OCI-LY7 (cell line): ENCODE measurements at regions not wholly inside any gene's neighbourhood (a gene's known extent, or its start where the extent isn't known, plus 50 kb on each side); places are given as distances from the start of the nearest gene placed in this dataset.

Experiments
- BruUV-seq: library from RNA; stranded (reverse); fragments of 400-500 nt; replicated peaks from 2 replicates; lab custom pipeline; 2021; lab: Mats Ljungman, UMichigan
- CTCF ChIA-PET: fragments of 300-600 bp; sonication (Branson Sonifier 250); formaldehyde crosslinking; loops from one replicate; lab custom pipeline; 2022; ENCODE audit warnings: antibody characterized with exemption; ENCODE audit not compliant: unreplicated experiment; lab: Charles Lee
- POLR2A ChIA-PET: fragments of 300-600 bp; sonication (Branson Sonifier 250); formaldehyde crosslinking; loops from one replicate; lab custom pipeline; 2022; ENCODE audit warnings: antibody characterized with exemption; lab: Charles Lee
- DNase-seq: peaks from one replicate; pipeline ENCODE4 v3.0.0-alpha.2; 2015; ENCODE audit warnings: low spot score
- H2AFZ ChIP-seq: fragments of 200-600 bp; sonication (generic), shearing (Covaris generic); 2 replicates; pipeline ENCODE4 v1.6.1; 2014; ENCODE audit warnings: mild to moderate bottlenecking, antibody characterized with exemption, low read length, moderate library complexity
- H3K27ac ChIP-seq: fragments of 200-600 bp; sonication (generic); 2 replicates; pipeline ENCODE4 v1.5.1; 2014; ENCODE audit warnings: mixed run types, low read depth, mild to moderate bottlenecking, moderate library complexity, low read length, inconsistent platforms; ENCODE audit not compliant: poor library complexity, severe bottlenecking
- H3K36me3 ChIP-seq: fragments of 200-600 bp; sonication (generic); 2 replicates; pipeline ENCODE4 v1.6.1; 2014; ENCODE audit warnings: mild to moderate bottlenecking, antibody characterized with exemption, low read length, moderate library complexity, mixed read lengths; ENCODE audit not compliant: insufficient read depth
- H3K4me1 ChIP-seq: fragments of 200-600 bp; sonication (generic); 2 replicates; pipeline ENCODE4 v1.5.1; 2014; ENCODE audit warnings: mild to moderate bottlenecking, low read length; ENCODE audit not compliant: insufficient read depth, poor library complexity, severe bottlenecking
- H3K4me2 ChIP-seq: fragments of 200-600 bp; sonication (generic); 2 replicates; pipeline ENCODE4 v1.6.1; 2014; ENCODE audit warnings: mild to moderate bottlenecking, low read length
- H3K4me3 ChIP-seq: fragments of 200-600 bp; sonication (generic); 2 replicates; pipeline ENCODE4 v1.5.1; 2014; ENCODE audit warnings: mild to moderate bottlenecking, low read depth, low read length; ENCODE audit not compliant: poor library complexity, severe bottlenecking
- H3K79me2 ChIP-seq: fragments of 200-600 bp; sonication (generic); 2 replicates; pipeline ENCODE4 v1.6.1; 2016; ENCODE audit warnings: low read depth, mild to moderate bottlenecking, low read length, moderate library complexity, mixed read lengths; ENCODE audit not compliant: insufficient read depth
- H3K9me2 ChIP-seq: fragments of 200-600 bp; sonication (generic); 2 replicates; pipeline ENCODE4 v1.6.1; 2016; ENCODE audit warnings: mild to moderate bottlenecking, low read length, mixed read lengths; ENCODE audit not compliant: insufficient read depth
- H3K9me3 ChIP-seq: fragments of 200-600 bp; sonication (generic); 2 replicates; pipeline ENCODE4 v1.6.1; 2014; ENCODE audit warnings: mild to moderate bottlenecking, mixed run types, low read length, mixed read lengths
- H4K20me1 ChIP-seq: fragments of 200-600 bp; sonication (generic); 2 replicates; pipeline ENCODE4 v1.6.1; 2014; ENCODE audit warnings: mild to moderate bottlenecking, antibody characterized with exemption, low read length, moderate library complexity, mixed read lengths; ENCODE audit not compliant: insufficient read depth
- CTCF ChIP-seq: fragments of 200-600 bp; sonication (generic); conservative IDR thresholded peaks from 2 replicates; pipeline ENCODE4 v1.5.1; 2014; ENCODE audit warnings: mild to moderate bottlenecking, antibody characterized with exemption, low read length, moderate library complexity, mixed read lengths
- EZH2phosphoT487 ChIP-seq: fragments of 200-600 bp; sonication (generic); IDR thresholded peaks from 2 replicates; pipeline ENCODE4 v1.6.1; 2018; ENCODE audit warnings: low read depth, borderline replicate concordance, mild to moderate bottlenecking, mixed run types, antibody characterized with exemption, low read length, moderate library complexity, mixed read lengths
- intact Hi-C: fragments of 100-400 bp; cut with micrococcal nuclease; formaldehyde crosslinking; loops from one replicate; pipeline ENCODE4 v1.10.0; 2022; ENCODE audit not compliant: unreplicated experiment

- H2AFZ ChIP-seq, result no peak overlapping the region
- H3K9me3 ChIP-seq, result no peaks in the 10 kb centered on the region
- ChIA-PET POLR2A (no interaction called here), CTCF (no interaction called here)
- TF ChIP-seq CTCF, result no peak
- no peak for TF ChIP-seq EZH2phosphoT487
- H4K20me1 ChIP-seq, result no peaks in the 10 kb centered on the region
- no peaks in the 10 kb centered on the region for H3K36me3 ChIP-seq
- H3K9me2 ChIP-seq, result no peaks in the 10 kb centered on the region
- no TSS peak for BruUV-seq
- no peaks in the 10 kb centered on the region for H3K79me2 ChIP-seq
- H3K4me2 ChIP-seq, result no peak overlapping the region
- no peaks in the 10 kb centered on the region for H3K4me1 ChIP-seq
- no peak for DNase-seq
- intact Hi-C loops, result no loop called here
- no peak overlapping the region for H3K27ac ChIP-seq
- no peak overlapping the region for H3K4me3 ChIP-seq
Observed at GRCh38 chr19:27744926-27745768, 1467.8 kb downstream of the UQCRFS1 start.

GRCh38 chr19:27742041-27742440 lies 1470.9 kb downstream of the UQCRFS1 start:
- no TSS peak for BruUV-seq
- Histone ChIP-seq H2AFZ (no peak overlapping the region), H4K20me1 (no peaks in the 10 kb centered on the region), H3K4me1 (no peaks in the 10 kb centered on the region), H3K36me3 (no peaks in the 10 kb centered on the region), H3K9me2 (no peaks in the 10 kb centered on the region), H3K27ac (no peak overlapping the region), H3K9me3 (no peaks in the 10 kb centered on the region), H3K4me3 (no peak overlapping the region), H3K79me2 (no peaks in the 10 kb centered on the region), H3K4me2 (no peak overlapping the region)
- CTCF ChIA-PET, result no interaction called here
- POLR2A ChIA-PET, result no interaction called here
- DNase-seq, result no peak
- TF ChIP-seq CTCF (no peak), EZH2phosphoT487 (no peak)
- intact Hi-C loops, result no loop called here

- Histone ChIP-seq H3K9me3 (no peaks in the 10 kb centered on the region), H3K4me1 (no peaks in the 10 kb centered on the region), H3K4me2 (no peak overlapping the region), H3K9me2 (no peaks in the 10 kb centered on the region), H3K27ac (no peak overlapping the region), H3K4me3 (no peak overlapping the region), H3K79me2 (no peaks in the 10 kb centered on the region), H3K36me3 (no peaks in the 10 kb centered on the region), H4K20me1 (no peaks in the 10 kb centered on the region), H2AFZ (no peak overlapping the region)
- intact Hi-C loops, result no loop called here
- ChIA-PET CTCF (no interaction called here), POLR2A (no interaction called here)
- no TSS peak for BruUV-seq
- no peak for DNase-seq
- TF ChIP-seq EZH2phosphoT487 (no peak), CTCF (no peak)
Observed at GRCh38 chr19:27741236-27741635, 1471.7 kb downstream of the UQCRFS1 start.
